ENCODE measurements at regions not wholly inside any gene's neighbourhood (a gene's known extent, or its start where the extent isn't known, plus 50 kb on each side); places are given as distances from the start of the nearest gene placed in this dataset.

DNA sequence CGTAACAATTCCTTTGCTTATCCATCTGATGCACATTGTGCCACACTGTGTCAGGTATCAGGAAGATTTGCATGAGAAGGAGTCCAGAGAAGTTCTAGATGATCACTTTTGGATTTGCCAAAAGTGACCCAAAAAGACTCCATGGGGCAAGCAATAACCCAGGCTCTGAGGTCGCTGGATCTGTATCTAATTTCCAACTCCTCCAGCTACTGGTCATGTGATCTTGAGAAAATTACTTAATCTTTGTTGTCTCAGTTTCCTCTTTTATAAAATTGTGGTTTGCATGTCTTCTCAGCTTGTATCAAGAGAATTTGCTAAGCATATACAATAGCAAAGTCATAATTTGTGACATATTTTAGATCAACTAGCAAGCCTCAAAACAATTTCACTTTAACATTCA lies 61.3 kb upstream of the ITGA4 start:
- no peak for DNase-seq

GRCh38 chr2:181396256-181397123 lies 60.7 kb upstream of the ITGA4 start:
- DNase-seq = no peak

GRCh38 chr2:181397331-181397730 lies 59.9 kb upstream of the ITGA4 start:
- DNase-seq = no peak

DNA sequence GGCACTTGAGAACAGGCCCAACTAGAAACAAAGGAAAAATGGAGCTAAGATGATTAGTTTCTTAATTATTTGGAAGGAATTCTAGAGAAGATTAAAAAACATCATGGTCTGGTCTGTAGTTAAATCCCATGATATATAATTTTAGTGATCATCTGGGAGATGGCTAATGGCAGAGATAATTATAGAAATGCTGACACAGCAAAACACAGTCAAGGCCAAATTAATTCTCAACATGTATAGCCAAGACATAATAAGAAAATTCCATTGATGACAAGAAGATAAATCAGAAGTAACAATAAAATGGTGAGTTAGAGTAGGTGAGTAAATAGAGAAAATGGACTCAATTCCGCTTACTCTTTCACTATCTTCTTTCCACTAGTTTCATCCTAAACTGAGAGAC lies 59.2 kb upstream of the ITGA4 start:
- DNase-seq = no peak

DNA sequence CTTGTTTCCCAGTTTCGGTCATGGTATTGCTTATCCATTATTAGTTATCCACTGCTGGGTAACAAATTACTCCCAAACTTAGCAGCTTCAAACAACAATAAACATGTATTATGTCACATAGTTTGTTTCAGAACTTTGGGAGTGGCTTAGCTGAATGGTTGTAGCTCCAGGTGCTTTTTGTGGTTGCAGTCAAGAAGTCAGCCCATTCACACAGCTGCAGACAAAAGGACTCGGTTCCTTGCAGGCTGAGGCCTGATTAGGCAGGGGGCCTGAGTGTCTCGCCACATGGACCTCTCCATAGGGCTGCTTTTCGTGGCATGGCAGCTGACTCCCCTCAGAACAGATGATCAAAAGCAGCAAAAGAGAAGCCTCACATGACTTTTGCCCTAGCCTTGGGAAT lies 58.2 kb upstream of the ITGA4 start:
- DNase-seq = no peak

DNA sequence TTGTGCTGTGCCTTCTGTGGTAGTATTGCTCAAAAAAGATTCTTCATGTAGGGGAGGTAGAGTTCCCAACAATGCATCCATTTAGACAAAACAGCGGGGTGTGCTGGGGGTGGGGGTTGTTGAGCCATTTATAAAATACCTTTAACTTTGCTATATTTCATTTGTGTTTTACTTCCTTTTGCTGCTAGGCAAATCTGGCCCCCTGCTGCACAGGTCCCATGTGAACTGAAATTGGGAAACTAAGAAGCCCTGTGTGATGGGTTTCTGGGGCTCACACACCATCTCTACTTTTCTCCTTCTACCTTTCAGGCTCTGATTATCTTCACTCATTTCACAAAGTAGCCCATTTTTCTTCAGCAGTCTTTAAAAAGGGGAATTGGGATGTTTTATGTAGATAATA lies 52.7 kb upstream of the ITGA4 start:
- no peak for DNase-seq

DNA sequence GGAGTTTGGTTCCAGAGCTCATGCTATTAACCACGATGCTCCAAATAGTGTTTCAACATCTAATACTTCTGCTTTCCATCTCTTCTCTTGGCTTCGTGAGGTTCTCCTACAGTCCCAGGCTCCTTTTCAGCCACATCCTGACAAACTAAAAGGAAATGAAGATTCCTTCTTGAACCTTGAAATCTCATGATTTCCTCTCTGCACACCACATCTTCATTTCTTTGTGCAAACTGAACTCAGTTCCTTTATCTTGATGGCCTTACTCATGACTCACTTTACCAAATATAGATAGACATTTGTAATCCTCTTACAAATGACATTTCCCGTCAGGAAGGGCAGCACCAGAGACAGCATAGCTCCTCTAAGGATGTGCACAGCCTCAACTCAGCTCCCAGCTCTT lies 50.0 kb upstream of the ITGA4 start:
- DNase-seq = no peak

Measured in activated CD4-positive, alpha-beta T cell treated with anti-CD3 and anti-CD28 coated beads, Interleukin-2, amount 50 U/mL, for 16 hours (primary cell).